Hepatocyte (in vitro differentiated cells): ENCODE measurements at regions not wholly inside any gene's neighbourhood (a gene's known extent, or its start where the extent isn't known, plus 50 kb on each side); places are given as distances from the start of the nearest gene placed in this dataset.

Source experiments
- EZH2 ChIP-seq: fragments of 200-600 bp; sonication (generic); IDR thresholded peaks from 2 replicates; pipeline ENCODE4 v1.6.1; 2016; ENCODE audit warnings: antibody characterized with exemption, mild to moderate bottlenecking, borderline replicate concordance
- EZH2phosphoT487 ChIP-seq: fragments of 200-600 bp; sonication (generic); IDR thresholded peaks from one replicate; pipeline ENCODE4 v1.6.1; 2018; ENCODE audit warnings: antibody characterized with exemption, mild to moderate bottlenecking, low read depth, moderate library complexity; ENCODE audit not compliant: unreplicated experiment, severe bottlenecking
- TF ChIP-seq, protein P1 (sequence below): fragments of 200-600 bp; sonication (generic); IDR thresholded peaks from 2 replicates; pipeline ENCODE4 v1.5.1; 2016; ENCODE audit warnings: antibody characterized with exemption, mild to moderate bottlenecking; ENCODE audit not compliant: poor library complexity

DNA sequence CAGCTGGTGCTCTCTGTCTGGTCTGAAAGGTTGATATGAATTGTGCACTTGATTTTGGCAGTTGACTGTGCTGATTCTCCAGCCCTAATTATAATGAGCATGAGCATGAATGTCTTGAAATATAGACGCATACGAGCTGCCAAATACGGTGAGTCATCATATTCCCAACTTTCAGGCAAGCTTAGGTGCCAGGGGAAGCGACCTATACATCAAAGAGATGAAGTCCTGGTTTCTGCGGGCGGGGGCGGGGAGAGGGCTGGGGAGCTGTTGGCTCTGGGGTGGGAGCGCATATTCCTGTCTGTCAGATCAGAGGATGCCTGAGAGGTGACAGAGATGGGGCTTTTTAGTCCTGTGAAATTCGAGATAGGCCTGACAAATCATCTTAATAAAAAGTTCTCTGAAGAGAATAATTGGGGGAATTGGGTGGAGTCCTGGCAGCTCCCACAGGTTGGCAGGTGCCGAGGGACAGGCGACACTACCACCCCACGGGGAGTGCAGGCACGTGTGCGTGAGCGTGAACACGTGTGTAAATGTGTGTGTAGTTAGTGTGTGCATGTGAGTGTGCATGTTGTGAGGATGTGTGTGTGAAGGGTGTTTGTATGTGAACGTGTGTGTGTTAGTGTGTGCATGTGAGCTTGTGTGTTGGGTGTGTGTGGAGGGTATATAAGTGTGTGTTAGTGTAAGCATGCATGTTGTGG, 865.3 kb downstream of the TBC1D22A start:
- TF ChIP-seq, protein P1, sequence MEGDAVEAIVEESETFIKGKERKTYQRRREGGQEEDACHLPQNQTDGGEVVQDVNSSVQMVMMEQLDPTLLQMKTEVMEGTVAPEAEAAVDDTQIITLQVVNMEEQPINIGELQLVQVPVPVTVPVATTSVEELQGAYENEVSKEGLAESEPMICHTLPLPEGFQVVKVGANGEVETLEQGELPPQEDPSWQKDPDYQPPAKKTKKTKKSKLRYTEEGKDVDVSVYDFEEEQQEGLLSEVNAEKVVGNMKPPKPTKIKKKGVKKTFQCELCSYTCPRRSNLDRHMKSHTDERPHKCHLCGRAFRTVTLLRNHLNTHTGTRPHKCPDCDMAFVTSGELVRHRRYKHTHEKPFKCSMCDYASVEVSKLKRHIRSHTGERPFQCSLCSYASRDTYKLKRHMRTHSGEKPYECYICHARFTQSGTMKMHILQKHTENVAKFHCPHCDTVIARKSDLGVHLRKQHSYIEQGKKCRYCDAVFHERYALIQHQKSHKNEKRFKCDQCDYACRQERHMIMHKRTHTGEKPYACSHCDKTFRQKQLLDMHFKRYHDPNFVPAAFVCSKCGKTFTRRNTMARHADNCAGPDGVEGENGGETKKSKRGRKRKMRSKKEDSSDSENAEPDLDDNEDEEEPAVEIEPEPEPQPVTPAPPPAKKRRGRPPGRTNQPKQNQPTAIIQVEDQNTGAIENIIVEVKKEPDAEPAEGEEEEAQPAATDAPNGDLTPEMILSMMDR, result no peak
- TF ChIP-seq EZH2phosphoT487, result no peak
- TF ChIP-seq EZH2, result no peak
